GM20431 (cell line): ENCODE measurements at regions not wholly inside any gene's neighbourhood (a gene's known extent, or its start where the extent isn't known, plus 50 kb on each side); places are given as distances from the start of the nearest gene placed in this dataset.
"Not testable (repeated sequence)": the region's sequence is repeated elsewhere in the genome, so short reads cannot be mapped to it uniquely, and the experiment has no call there.

Experiments
- in situ Hi-C: fragments of 300-500 bp; cut with MseI, MboI; formaldehyde crosslinking; loops from one replicate; pipeline ENCODE4 v1.15.0; 2020; ENCODE audit warnings: low sequenced_read_pairs; ENCODE audit not compliant: unreplicated experiment

DNA sequence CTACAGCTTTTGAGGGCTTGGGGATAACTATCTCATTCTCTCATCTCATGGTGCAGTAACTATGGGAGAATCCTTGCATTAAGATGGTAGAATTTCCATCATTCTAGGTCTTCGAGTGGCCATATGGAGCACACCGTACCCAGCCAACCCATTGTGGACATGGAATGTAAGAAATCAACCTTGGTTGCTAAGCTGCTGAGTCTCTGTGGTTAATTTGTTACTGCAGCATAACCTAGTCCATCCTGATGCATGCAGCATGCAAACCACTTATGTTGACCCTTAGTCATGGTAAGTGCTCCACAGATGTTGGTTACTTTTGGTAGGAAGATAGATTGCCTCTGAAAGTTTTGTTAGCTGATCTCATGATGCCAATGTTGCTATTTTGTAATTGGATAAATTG, 156.3 kb upstream of the CCZ1B start:
- in situ Hi-C loops, result not testable (repeated sequence)

DNA sequence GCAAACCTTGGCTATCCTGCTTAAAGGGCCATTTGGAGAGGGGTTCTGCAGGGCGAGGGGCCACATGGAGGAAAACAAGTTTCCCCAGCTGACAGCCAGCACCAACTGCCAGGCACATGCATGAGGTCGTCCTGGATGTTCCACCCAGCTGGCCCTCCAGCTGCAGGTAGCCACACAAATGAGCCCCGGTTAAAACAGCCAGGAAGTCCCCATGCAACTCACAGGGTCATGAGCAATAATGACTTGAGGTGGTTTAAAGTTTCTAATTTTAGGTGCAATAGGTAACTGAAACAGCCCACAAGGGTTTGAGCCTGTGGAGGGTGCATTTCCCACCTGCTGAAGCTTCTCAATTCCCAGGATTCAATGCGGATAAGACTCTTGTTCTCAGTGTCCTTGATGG, 160.8 kb upstream of the CCZ1B start:
- in situ Hi-C loops, result not testable (repeated sequence)

DNA sequence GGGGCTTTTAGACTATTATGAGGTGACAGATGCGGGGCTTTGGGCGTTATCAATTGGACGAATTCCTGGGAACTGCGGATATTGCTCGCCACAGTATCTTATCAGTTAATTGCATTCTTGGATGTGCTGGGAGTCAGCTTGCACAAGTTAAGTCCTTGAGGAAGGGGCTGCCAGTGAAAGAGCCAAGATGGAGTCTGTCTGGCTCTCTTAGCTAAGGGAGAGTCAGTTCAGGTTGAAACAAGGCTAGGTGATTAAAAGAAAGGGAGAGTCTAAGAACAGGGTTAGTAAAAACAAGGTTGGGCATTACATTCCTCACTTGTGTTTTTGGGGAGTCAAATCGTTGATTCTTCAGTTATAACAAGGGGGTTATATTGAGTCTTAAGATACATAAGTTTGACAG, 162.5 kb upstream of the CCZ1B start:
- in situ Hi-C loops, result not testable (repeated sequence)

DNA sequence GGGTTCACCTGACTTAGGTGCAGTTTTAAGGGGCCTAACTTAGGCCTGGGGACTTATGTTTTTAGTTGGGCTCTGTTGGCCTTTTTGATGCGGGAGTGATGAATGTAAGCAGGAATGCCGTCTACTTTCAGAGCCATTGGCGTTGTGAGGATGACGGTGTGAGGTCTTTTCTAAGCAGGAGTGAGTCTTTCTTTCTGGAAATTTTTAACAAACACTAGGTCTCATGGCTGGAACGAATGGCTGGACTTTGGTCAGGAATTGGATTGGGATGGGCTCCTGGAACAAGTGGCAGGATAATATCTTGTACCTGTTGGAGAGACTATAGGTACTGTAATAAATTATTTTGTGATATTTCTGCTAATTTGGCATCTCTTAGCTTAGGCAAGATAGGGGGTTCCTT, 163.9 kb upstream of the CCZ1B start:
- in situ Hi-C loops, result not testable (repeated sequence)

DNA sequence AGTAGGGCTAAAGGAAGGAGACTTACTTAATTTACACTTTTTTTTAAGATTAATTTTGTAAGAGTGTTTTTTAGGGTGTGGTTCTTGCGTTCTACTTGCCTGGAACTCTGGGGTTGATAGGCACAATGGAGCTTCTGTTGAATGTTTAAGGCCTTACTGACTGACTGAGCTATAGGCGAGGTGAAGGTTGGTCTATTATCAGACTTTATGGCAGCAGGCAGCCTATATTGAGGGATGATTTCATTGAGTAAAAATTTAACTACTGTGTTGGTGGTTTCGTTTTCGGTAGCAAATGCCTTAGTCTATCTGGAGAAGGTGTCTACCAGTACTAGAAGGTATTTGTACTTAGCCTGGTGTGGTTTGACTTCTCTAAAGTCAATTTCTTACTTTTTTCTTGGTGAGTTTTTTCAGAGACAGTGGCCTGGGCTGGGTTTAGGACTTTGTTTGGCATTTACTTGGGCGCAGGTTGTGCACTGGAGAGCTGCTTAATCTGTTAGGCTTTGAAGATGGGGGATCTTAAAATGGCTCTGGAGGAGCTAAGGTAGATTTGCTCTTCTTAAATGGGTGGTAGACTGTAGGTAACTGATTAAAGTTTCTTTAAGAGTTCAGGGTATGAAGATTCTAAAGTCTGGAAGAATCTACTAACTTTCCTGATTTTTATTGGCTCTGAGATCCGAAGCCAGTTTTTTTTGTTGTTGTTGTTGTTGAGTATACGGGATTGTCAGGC, 164.5 kb upstream of the CCZ1B start:
- in situ Hi-C loops, result not testable (repeated sequence)

DNA sequence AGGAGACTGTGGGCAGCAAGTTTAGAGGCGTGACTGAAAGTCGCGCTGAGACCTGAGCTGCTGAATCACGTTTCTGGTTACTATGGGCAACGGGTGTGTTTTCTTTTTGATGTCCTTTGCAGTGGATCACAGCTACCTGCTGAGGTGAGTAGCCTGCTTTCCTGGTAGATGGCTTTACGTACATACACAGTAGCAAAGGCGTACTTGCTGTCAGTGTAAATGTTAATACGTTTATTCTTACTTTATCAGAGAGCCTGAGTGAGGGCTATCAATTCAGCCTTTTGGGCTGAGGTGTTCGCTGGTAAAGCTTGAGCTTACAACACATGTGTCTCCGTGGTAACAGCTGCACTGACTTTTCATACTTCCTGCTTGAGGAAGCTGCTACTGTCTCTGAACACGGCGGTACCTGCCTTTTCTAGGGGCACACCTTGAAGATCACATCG, 165.1 kb upstream of the CCZ1B start:
- in situ Hi-C loops, result not testable (repeated sequence)

DNA sequence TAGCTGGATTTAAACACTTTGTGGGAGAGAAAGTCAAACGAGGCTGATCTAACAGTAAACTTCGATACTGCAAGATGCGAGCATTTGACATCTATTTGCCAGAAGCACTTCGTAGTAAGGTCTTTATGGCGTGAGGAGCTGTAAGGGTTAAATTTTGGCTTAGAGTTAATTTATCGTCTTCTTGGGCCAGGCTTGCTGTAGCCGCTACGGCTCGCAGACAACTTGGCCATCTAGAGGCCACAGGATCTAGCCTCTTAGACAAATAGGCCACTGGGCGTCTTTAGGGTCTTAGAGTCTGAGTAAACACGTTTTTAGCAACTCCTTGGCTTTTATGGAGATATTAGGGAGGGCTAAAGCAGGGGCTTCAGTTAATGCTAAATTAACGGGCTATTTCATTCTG, 165.6 kb upstream of the CCZ1B start:
- in situ Hi-C loops, result not testable (repeated sequence)

DNA sequence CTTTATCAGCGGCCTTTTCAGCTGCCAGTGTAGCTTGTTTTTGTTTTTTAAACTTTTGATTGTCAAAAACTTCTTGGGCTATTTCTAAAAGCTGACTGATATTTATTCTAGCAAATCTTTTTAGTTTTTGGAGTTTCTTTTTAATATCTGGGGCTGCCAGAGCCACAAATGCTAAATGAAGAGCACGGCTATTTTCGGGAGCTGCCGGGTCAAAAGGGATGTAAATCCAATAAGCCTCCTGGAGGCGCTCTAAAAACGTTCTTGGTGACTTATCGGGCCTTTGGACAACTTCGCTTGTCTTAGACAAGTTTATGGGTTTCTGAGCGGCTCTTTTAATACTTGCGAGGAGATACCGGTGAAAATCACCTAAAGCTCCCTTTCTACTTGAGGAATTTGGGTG, 166.1 kb upstream of the CCZ1B start:
- in situ Hi-C loops, result not testable (repeated sequence)

DNA sequence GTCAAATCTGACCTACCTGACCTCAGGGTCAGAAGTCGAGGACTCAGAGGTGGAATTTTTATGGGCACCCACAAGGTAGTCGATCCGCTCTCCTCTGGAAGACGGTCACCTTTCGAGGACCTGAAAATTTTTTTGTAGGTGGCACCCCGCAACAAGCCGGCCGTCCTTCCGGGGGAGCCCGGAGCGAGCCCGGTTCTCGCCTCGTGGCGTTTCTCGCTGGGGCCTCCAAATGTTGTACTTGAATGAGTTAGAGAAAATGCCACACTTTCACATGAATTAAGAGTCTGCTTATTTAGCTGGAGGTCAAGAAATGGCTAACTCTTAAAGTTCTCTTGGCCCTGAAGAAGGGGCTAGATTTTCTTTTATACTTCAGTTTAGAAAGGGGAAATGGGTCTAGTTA, 169.0 kb upstream of the CCZ1B start:
- in situ Hi-C loops, result not testable (repeated sequence)

DNA sequence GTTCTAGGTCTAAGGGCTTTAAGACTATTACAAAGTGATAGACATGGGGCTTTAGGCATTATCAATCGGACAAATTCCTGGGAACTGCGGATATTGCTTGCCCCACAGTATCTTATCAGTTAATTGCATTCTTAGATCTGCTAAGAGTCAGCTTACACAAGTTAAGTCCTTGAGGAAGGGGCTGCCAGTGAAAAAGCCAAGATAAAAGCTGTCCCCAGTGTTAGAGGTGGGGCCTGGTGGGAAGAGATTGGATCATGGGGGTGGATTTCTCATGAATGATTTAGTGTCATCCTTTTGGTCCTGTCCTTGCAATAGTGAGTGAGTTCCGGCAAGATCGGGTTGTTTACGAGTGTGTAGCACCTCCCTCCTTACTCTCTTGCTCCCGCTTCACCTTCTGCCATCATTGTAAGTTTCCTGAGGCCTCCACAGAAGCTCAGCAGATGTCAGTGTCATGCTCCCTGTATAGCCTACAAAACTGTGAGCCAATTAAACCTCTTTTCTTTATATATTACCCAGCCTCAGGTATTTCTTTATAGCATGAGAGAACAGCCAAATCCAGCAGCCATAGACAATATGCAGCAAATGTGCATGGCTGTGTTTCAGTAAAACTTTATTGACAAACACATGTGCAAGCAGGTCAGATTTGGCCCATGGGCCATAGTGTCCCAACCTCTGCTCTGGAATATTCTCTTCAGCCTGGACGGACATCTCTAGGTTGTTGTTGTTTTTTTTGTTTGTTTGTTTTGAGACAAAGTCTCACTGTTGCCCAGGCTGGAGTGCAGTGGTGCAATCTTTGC, 169.6 kb upstream of the CCZ1B start:
- in situ Hi-C loops, result not testable (repeated sequence)

DNA sequence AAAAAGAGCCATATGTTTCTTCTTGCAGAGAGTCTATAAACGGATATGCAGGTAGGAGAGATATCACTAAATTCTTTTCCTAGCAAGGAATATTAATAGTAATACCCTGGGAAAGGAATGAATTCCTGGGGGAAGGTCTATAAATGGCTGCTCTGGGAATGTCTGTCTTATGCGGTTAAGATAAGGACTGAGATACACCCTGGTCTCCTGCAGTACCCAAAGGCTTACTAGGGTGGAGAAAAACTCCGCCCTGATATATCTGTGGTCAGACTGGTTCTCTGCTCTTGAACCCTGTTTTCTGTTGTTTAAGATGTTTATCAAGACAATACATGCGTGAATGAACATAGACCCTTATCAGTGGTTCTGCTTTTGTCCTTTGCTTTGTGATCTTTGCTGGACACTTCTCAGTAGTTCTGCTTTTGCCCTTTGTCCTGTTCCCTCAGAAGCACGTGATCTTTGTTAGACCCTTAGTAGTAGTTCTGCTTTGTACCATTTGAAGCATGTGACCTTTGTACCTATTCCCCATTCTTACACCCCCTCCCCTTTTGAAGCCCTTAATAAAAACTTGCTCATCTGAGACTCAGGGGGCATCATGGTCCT, 173.1 kb upstream of the CCZ1B start:
- in situ Hi-C loops, result not testable (repeated sequence)

DNA sequence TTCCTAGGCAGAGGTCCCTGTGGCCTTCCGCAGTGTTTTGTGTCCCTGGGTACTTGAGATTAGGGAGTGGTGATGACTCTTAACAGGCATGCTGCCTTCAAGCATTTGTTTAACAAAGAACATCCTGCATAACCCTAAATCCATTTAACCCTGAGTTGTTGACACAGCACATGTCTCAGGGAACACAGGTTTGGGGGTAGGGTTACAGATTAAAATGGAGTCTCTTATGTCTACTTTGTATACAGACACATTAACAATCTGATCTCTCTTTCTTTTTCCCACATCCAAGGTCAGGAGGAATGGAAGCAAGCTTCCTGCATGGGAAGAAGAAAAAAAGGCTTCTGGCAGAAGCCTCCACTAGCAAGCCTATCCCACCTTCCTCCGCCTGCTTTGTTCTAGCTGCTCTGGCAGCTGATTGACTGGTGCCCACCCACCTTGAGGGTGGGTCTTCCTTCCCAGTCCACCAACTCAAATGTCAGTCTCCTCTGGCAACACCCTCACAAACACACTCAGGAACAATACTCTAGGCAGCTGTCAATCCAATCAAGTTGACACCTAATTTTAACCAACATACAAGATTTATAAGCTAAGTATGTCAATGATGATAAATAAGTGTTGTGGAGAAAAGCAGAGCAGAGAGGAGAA, 176.5 kb upstream of the CCZ1B start:
- in situ Hi-C loops, result no loop called here

DNA sequence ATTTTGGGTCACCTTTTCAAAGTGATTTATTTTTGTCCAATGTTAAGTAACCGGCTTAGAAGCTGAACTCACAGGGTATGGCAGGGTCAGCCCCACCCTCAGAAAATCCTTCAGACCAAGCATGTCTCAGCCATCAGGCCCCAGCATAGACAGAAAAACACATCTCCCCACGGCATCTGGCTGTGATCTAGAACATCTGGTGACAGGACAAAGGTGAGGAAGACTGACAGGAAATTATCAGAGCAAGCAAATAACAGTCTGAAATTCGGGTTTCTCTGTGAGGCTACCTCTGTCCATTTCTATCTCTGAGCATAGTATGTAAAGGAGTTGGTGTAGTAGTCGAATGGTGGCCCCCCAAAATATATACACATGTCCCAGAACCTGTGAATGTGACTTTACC, 177.0 kb upstream of the C1GALT1 start:
- in situ Hi-C loops, result no loop called here

DNA sequence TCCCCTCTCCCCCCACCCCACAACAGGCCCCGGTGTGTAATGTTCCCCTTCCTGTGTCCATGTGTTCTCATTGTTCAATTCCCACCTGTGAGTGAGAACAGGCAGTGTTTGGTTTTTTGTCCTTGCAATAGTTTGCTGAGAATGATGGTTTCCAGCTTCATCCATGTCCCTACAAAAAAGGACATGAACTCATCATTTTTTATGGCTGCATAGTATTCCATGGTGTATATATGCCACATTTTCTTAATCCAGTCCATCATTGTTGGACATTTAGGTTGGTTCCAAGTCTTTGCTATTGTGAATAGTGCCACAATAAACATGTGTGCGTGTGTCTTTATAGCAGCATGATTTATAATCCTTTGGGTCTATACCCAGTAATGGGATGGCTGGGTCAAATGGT, 176.4 kb upstream of the C1GALT1 start:
- in situ Hi-C loops, result not testable (repeated sequence)

DNA sequence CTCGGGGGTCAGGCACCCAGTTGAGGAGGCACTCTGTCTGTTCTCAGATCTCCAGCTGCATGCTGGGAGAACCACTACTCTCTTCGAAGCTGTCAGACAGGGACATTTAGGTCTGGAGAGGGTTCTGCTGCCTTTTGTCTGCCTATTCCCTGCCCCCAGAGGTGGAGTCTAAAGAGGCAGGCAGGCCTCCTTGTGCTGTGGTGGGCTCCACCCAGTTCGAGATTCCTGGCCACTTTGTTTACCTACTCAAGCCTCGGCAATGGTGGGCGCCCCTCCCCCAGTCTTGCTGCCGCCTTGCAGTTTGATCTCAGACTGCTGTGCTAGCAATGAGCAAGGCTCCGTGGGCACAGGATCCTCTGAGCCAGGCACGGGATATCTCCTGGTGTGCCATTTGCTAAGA, 171.1 kb upstream of the C1GALT1 start:
- in situ Hi-C loops, result not testable (repeated sequence)

DNA sequence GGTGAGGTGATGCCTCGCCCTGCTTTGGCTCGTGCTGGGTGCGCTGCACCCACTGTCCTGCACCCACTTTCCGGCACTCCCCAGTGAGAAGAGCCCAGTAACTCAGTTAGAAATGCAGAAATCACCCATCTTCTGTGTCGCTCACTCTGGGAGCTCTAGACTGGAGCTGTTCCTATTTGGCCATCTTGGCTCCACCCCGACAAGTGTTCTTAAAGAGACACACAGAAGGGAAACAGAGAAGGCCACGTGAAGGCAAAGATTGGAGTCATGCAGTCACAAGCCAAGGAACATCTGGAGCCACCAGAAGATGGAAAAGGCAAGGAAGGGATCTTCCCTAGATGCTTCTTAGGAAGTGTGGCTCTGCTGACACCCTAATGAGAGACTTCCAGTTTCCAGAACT, 170.6 kb upstream of the C1GALT1 start:
- in situ Hi-C loops, result not testable (repeated sequence)

DNA sequence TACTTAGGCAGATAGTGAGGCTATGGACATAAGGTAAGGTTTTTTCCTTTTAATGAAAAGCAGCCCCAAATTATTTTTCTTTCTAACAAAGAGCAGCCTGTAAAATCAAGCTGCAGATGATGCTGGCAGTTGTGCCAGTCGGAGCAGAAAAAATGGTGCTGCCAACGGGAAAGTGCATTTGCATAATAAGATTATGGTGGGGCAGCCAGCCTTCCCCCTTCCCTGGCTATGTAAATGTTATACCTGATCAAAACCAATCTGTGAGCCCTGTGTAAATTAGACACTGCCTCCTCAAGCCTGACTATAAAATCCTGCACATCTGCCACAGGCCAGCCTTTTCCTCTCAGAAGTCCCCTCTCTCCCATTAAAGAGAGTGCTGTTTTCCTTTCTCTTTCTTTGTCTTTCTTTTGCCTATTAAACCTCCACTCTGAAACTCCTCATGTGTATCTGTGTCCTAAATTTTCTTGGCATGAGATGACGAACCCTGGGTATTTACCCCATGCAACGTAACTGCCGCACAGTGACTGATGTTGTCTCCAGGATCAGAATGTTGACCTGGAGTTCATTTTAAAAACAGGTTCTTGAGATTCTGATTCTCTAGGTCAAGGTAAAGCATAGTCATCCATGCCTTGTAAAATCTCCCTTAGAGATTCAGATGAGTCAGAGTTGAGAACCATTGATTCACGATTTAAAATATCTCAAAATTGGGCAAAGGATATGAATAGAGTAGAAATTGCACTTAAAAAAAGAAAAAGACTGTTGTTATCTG, 167.3 kb upstream of the C1GALT1 start:
- in situ Hi-C loops, result no loop called here

DNA sequence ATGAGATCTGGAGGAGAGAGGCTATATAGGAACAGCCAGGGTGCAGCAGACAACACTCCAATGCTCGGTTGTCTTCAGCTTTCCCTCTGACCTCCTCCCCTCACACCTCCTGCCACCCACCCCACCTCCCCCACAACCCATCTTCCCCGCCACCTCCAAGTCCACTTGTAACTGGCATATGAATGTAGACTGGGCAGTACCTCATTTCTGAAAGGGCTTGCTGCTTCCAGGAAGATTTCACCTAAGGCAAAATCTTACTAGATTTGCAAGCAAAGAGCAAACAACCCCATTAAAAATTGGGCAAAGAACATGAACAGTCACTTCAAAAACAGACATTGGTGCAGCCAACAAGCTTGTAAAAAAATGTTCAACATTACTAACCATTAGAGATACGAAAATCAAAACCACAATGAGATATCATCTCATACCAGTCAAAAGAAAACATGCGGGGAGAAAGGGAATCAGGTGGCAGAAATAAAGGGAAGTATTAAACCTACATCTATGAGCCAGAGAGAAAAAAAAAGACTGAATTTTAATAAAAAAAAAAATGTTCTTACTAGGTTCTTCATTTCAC, 164.6 kb upstream of the C1GALT1 start:
- in situ Hi-C loops, result no loop called here

DNA sequence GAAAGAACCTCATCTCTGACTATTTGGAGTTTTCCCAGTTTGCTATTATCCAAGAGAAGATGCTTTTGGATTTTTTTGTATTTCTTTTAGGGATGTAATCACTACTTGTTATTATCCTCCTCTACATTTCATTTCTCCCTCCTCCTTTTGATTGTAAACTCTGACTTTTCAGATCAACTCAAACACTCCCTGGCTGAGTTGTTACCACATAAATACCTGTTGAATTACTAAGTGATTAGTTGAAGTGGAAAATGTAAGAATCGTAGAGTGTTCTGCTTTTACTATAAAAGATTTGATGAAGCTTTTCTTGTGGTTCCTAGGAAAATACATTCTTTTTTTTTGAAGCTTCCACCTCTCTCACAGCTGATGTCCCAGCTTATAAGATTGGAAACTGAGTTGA, 164.1 kb upstream of the C1GALT1 start:
- in situ Hi-C loops, result no loop called here

DNA sequence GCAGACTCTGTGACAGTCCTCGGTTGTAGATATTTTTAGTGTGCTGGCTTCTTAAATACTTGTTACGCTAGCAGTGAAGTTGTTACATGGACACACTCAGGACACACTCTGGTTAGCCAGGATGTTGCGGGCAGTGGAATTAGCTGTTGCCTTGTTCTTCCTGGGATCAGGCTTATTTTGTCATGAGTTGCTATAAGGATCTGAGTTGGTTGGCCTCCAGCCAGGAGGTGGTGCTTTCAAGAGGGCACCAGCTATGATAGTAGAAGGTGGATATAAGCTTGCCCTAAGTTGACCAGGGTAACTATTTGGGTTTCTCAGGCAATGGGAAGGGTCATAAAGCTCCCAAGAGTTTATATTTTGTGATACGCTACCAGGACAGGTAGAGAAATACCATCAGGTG, 150.1 kb upstream of the C1GALT1 start:
- in situ Hi-C loops, result no loop called here
